ENCODE measurements at regions not wholly inside any gene's neighbourhood (a gene's known extent, or its start where the extent isn't known, plus 50 kb on each side); places are given as distances from the start of the nearest gene placed in this dataset.
A peak's percentile ranks its signal among the peaks of the same experiment; 100 is the strongest.

GRCh38 chr15:62782071-62782841 lies 260.3 kb upstream of the TPM1 start:
- TF ChIP-seq, protein P1, sequence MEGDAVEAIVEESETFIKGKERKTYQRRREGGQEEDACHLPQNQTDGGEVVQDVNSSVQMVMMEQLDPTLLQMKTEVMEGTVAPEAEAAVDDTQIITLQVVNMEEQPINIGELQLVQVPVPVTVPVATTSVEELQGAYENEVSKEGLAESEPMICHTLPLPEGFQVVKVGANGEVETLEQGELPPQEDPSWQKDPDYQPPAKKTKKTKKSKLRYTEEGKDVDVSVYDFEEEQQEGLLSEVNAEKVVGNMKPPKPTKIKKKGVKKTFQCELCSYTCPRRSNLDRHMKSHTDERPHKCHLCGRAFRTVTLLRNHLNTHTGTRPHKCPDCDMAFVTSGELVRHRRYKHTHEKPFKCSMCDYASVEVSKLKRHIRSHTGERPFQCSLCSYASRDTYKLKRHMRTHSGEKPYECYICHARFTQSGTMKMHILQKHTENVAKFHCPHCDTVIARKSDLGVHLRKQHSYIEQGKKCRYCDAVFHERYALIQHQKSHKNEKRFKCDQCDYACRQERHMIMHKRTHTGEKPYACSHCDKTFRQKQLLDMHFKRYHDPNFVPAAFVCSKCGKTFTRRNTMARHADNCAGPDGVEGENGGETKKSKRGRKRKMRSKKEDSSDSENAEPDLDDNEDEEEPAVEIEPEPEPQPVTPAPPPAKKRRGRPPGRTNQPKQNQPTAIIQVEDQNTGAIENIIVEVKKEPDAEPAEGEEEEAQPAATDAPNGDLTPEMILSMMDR (IDR thresholded peaks at IDR 0.05 in 8 of 11, conservative IDR thresholded peaks at IDR 0.05 in 3 of 11) = peak in 9 of 11 experiments; percentile 19 to 68 (median 58)
- TF ChIP-seq POLR2AphosphoS5 (IDR thresholded peaks at IDR 0.05) = peak in 2 of 3 donors; percentile 27 to 34
- TF ChIP-seq POLR2A (IDR thresholded peaks at IDR 0.05) = no peak
- Histone ChIP-seq H3K27me3 (replicated peaks in 1 of 7) (no peaks in the 10 kb centered on the region), H3K4me1 (peaks cover 0 to 42% (median 13%) of the 10 kb centered on the region in 6 donors), H3K9me3 (no peaks in the 10 kb centered on the region), H3K4me3 (no peak overlapping the region), H3K27ac (peak overlapping the region in 4 of 8 donors; percentile 12 to 30 (median 24)), H3K36me3 (no peaks in the 10 kb centered on the region)
- 63 to 73% (median 69%) methylated on average over 8 to 11 of the region's 11 CpGs for WGBS, 5 donors
- intact Hi-C loops (cut with DNase I; ENCODE audit: low total_unique reads) = loop anchor here (5.0 kb wide), 1 partner anchor 310 kb away; no protein-coding TSS in a partner anchor
- no peak for DNase-seq

GRCh38 chr15:62782896-62783295 lies 259.7 kb upstream of the TPM1 start:
- no peak for DNase-seq
- intact Hi-C loops (cut with DNase I; ENCODE audit: low total_unique reads) = loop anchor here (5.0 kb wide), 1 partner anchor 309 kb away; no protein-coding TSS in a partner anchor
- Histone ChIP-seq H3K4me3 (no peak overlapping the region), H3K36me3 (no peaks in the 10 kb centered on the region), H3K27ac (no peak overlapping the region), H3K4me1 (peaks cover 0 to 42% (median 13%) of the 10 kb centered on the region in 6 donors), H3K9me3 (no peaks in the 10 kb centered on the region), H3K27me3 (replicated peaks in 1 of 7) (no peaks in the 10 kb centered on the region)
- 53 to 83% (median 66%) methylated on average over 1 of the region's 1 CpG for WGBS, 5 donors
- TF ChIP-seq, protein P1 (IDR thresholded peaks at IDR 0.05 in 8 of 11, conservative IDR thresholded peaks at IDR 0.05 in 3 of 11) = no peak
- TF ChIP-seq POLR2AphosphoS5 (IDR thresholded peaks at IDR 0.05) = no peak
- no peak for TF ChIP-seq POLR2A (IDR thresholded peaks at IDR 0.05)

GRCh38 chr15:62783303-62783957 lies 259.1 kb upstream of the TPM1 start:
- Histone ChIP-seq H3K27me3 (replicated peaks in 1 of 7) (no peaks in the 10 kb centered on the region), H3K9me3 (no peaks in the 10 kb centered on the region), H3K4me3 (no peak overlapping the region), H3K4me1 (peaks cover 0 to 42% (median 13%) of the 10 kb centered on the region in 6 donors), H3K36me3 (no peaks in the 10 kb centered on the region), H3K27ac (no peak overlapping the region)
- intact Hi-C loops (cut with DNase I; ENCODE audit: low total_unique reads) = loop anchor here (5.0 kb wide), 1 partner anchor 309 kb away; no protein-coding TSS in a partner anchor
- TF ChIP-seq POLR2A (IDR thresholded peaks at IDR 0.05) = no peak
- no peak for TF ChIP-seq POLR2AphosphoS5 (IDR thresholded peaks at IDR 0.05)
- TF ChIP-seq, protein P1 (IDR thresholded peaks at IDR 0.05 in 8 of 11, conservative IDR thresholded peaks at IDR 0.05 in 3 of 11) = no peak
- 83 to 97% (median 91%) methylated on average over 9 to 14 of the region's 14 CpGs for WGBS, 5 donors
- DNase-seq = no peak
